ENCODE measurements at regions not wholly inside any gene's neighbourhood (a gene's known extent, or its start where the extent isn't known, plus 50 kb on each side); places are given as distances from the start of the nearest gene placed in this dataset.

GRCh38 chr4:153061971-153062370, 125.8 kb downstream of the FHDC1 start:
- Histone ChIP-seq H3K9me3 (ENCODE audit: control insufficient read depth in 4 of 4, insufficient read depth in 3 of 4, low read length in 3 of 4) (no peaks in the 10 kb centered on the region), H3K4me1 (ENCODE audit: control insufficient read depth in 5 of 5, insufficient read depth in 5 of 5, low read length in 5 of 5) (peaks cover 0 to 2% (median 0%) of the 10 kb centered on the region in 5 donors), H3K36me3 (ENCODE audit: control insufficient read depth in 4 of 4, insufficient read depth in 4 of 4, low read length in 4 of 4) (no peaks in the 10 kb centered on the region), H3K27ac (ENCODE audit: low read depth in 1 of 2, low read length in 1 of 2) (no peak overlapping the region), H3K4me3 (no peak overlapping the region), H3K27me3 (ENCODE audit: control insufficient read depth in 3 of 3, insufficient read depth in 3 of 3, low read length in 2 of 3) (no peaks in the 10 kb centered on the region), H3K9ac (ENCODE audit: insufficient read depth in 1 of 2, low read length in 2 of 2) (no peak overlapping the region)
- ATAC-seq (ENCODE audit: insufficient read depth, low FRiP score) (no peak), DNase-seq (no peak)
- 92 to 97% methylated on average over 2 of the region's 2 CpGs for WGBS, 2 donors
- TF ChIP-seq CTCF (IDR thresholded peaks at IDR 0.05; ENCODE audit: control extremely low read depth, extremely low read depth), result no peak

GRCh38 chr4:153062652-153063168, 126.6 kb downstream of the FHDC1 start:
- no peak for DNase-seq
- WGBS, 2 donors, result 94 to 100% methylated on average over 3 of the region's 3 CpGs
- H3K4me1 ChIP-seq (ENCODE audit: control insufficient read depth in 5 of 5, insufficient read depth in 5 of 5, low read length in 5 of 5), result peaks cover 0 to 6% (median 0%) of the 10 kb centered on the region in 5 donors
- H3K36me3 ChIP-seq (ENCODE audit: control insufficient read depth in 4 of 4, insufficient read depth in 4 of 4, low read length in 4 of 4), result no peaks in the 10 kb centered on the region
- no peak overlapping the region for H3K4me3 ChIP-seq
- no peaks in the 10 kb centered on the region for H3K9me3 ChIP-seq (ENCODE audit: control insufficient read depth in 4 of 4, insufficient read depth in 3 of 4, low read length in 3 of 4)
- TF ChIP-seq CTCF (IDR thresholded peaks at IDR 0.05; ENCODE audit: control extremely low read depth, extremely low read depth), result no peak
- H3K27me3 ChIP-seq (ENCODE audit: control insufficient read depth in 3 of 3, insufficient read depth in 3 of 3, low read length in 2 of 3), result no peaks in the 10 kb centered on the region
- no peak for ATAC-seq (ENCODE audit: insufficient read depth, low FRiP score)
- no peak overlapping the region for H3K27ac ChIP-seq (ENCODE audit: low read depth in 1 of 2, low read length in 1 of 2)
- no peak overlapping the region for H3K9ac ChIP-seq (ENCODE audit: insufficient read depth in 1 of 2, low read length in 2 of 2)

GRCh38 chr4:153063490-153063889, 127.4 kb downstream of the FHDC1 start:
- DNase-seq, result no peak
- no peaks in the 10 kb centered on the region for H3K36me3 ChIP-seq (ENCODE audit: control insufficient read depth in 4 of 4, insufficient read depth in 4 of 4, low read length in 4 of 4)
- H3K9me3 ChIP-seq (ENCODE audit: control insufficient read depth in 4 of 4, insufficient read depth in 3 of 4, low read length in 3 of 4), result no peaks in the 10 kb centered on the region
- no peaks in the 10 kb centered on the region for H3K27me3 ChIP-seq (ENCODE audit: control insufficient read depth in 3 of 3, insufficient read depth in 3 of 3, low read length in 2 of 3)
- no peak overlapping the region for H3K4me3 ChIP-seq
- H3K4me1 ChIP-seq (ENCODE audit: control insufficient read depth in 5 of 5, insufficient read depth in 5 of 5, low read length in 5 of 5), result peaks cover 0 to 7% (median 0%) of the 10 kb centered on the region in 5 donors
- WGBS, 2 donors, result 96% methylated on average over 4 of the region's 4 CpGs
- no peak for ATAC-seq (ENCODE audit: insufficient read depth, low FRiP score)
- TF ChIP-seq CTCF (IDR thresholded peaks at IDR 0.05; ENCODE audit: control extremely low read depth, extremely low read depth), result no peak
- no peak overlapping the region for H3K9ac ChIP-seq (ENCODE audit: insufficient read depth in 1 of 2, low read length in 2 of 2)
- no peak overlapping the region for H3K27ac ChIP-seq (ENCODE audit: low read depth in 1 of 2, low read length in 1 of 2)

GRCh38 chr4:153064571-153064970, 128.4 kb downstream of the FHDC1 start:
- no peaks in the 10 kb centered on the region for H3K9me3 ChIP-seq (ENCODE audit: control insufficient read depth in 4 of 4, insufficient read depth in 3 of 4, low read length in 3 of 4)

More at GRCh38 chr4:153064571-153064970, 128.4 kb downstream of the FHDC1 start:
- H3K9ac ChIP-seq (ENCODE audit: insufficient read depth in 1 of 2, low read length in 2 of 2), result no peak overlapping the region
- no peaks in the 10 kb centered on the region for H3K27me3 ChIP-seq (ENCODE audit: control insufficient read depth in 3 of 3, insufficient read depth in 3 of 3, low read length in 2 of 3)
- no peak for ATAC-seq (ENCODE audit: insufficient read depth, low FRiP score)
- 89 to 90% methylated on average over 12 to 13 of the region's 13 CpGs for WGBS, 2 donors
- peaks cover 0 to 7% (median 0%) of the 10 kb centered on the region in 5 donors for H3K4me1 ChIP-seq (ENCODE audit: control insufficient read depth in 5 of 5, insufficient read depth in 5 of 5, low read length in 5 of 5)
- DNase-seq, result no peak
- H3K27ac ChIP-seq (ENCODE audit: low read depth in 1 of 2, low read length in 1 of 2), result no peak overlapping the region
- TF ChIP-seq CTCF (IDR thresholded peaks at IDR 0.05; ENCODE audit: control extremely low read depth, extremely low read depth), result no peak
- H3K4me3 ChIP-seq, result no peak overlapping the region
- H3K36me3 ChIP-seq (ENCODE audit: control insufficient read depth in 4 of 4, insufficient read depth in 4 of 4, low read length in 4 of 4), result no peaks in the 10 kb centered on the region
